ENCODE measurements at regions not wholly inside any gene's neighbourhood (a gene's known extent, or its start where the extent isn't known, plus 50 kb on each side); places are given as distances from the start of the nearest gene placed in this dataset.

- WGBS (ENCODE audit: insufficient coverage) = 89% methylated on average over 3 of the region's 3 CpGs
- peaks cover 0 to 4% (median 0%) of the 10 kb centered on the region in 3 donors for H3K27me3 Mint-ChIP-seq (ENCODE audit: low read depth in 3 of 3)
- H3K9me3 Mint-ChIP-seq = peaks cover 0 to 7% (median 2%) of the 10 kb centered on the region in 7 donors
These were observed 579.5 kb downstream of the EPHB1 start for GRCh38 chr3:135374571-135374970.

GRCh38 chr3:135382188-135382587, 583.3 kb upstream of the PPP2R3A start:
- Mint-ChIP-seq H3K4me1 (no peaks in the 10 kb centered on the region), H3K36me3 (no peaks in the 10 kb centered on the region), H3K4me3 (no peak overlapping the region), H3K9me3 (peaks cover 0 to 8% (median 2%) of the 10 kb centered on the region in 7 donors), H3K27ac (no peak overlapping the region), H3K27me3 (ENCODE audit: low read depth in 3 of 3) (peaks cover 0 to 2% (median 0%) of the 10 kb centered on the region in 3 donors)
- intact Hi-C loops (cut with micrococcal nuclease) = no loop called here
- no CpG with 5 or more reads among the region's 3 CpGs for WGBS (ENCODE audit: insufficient coverage)
- Histone ChIP-seq H2AFZ (ENCODE audit: insufficient read depth, low read depth, low read length, poor library complexity, severe bottlenecking) (no peak overlapping the region), H4K20me1 (ENCODE audit: insufficient read depth, low read length) (no peaks in the 10 kb centered on the region), H3K27me3 (ENCODE audit: control insufficient read depth in 2 of 2, insufficient read depth in 2 of 2, low read length in 2 of 2) (no peaks in the 10 kb centered on the region), H3K79me2 (ENCODE audit: insufficient read depth, low read length) (no peaks in the 10 kb centered on the region), H3K36me3 (replicated peaks in 1 of 2; ENCODE audit: control insufficient read depth in 1 of 2, insufficient read depth in 2 of 2, low read length in 2 of 2) (no peaks in the 10 kb centered on the region), H3K9ac (ENCODE audit: insufficient read depth, low read length, poor library complexity, severe bottlenecking) (no peak overlapping the region), H3K4me1 (ENCODE audit: control insufficient read depth in 1 of 2, insufficient read depth in 2 of 2, low read length in 2 of 2) (no peaks in the 10 kb centered on the region), H3K4me3 (replicated peaks in 1 of 3; ENCODE audit: low read depth in 2 of 3, low read length in 3 of 3) (no peak overlapping the region), H3K4me2 (replicated peaks; ENCODE audit: extremely low read depth, low read length, poor library complexity, severe bottlenecking) (no peak overlapping the region), H3K27ac (ENCODE audit: low read depth in 1 of 2, low read length in 2 of 2) (no peak overlapping the region), H3K9me3 (replicated peaks in 1 of 2; ENCODE audit: control insufficient read depth in 1 of 2, insufficient read depth in 1 of 2, low read length in 2 of 2) (no peaks in the 10 kb centered on the region)
- TF ChIP-seq, protein P1, sequence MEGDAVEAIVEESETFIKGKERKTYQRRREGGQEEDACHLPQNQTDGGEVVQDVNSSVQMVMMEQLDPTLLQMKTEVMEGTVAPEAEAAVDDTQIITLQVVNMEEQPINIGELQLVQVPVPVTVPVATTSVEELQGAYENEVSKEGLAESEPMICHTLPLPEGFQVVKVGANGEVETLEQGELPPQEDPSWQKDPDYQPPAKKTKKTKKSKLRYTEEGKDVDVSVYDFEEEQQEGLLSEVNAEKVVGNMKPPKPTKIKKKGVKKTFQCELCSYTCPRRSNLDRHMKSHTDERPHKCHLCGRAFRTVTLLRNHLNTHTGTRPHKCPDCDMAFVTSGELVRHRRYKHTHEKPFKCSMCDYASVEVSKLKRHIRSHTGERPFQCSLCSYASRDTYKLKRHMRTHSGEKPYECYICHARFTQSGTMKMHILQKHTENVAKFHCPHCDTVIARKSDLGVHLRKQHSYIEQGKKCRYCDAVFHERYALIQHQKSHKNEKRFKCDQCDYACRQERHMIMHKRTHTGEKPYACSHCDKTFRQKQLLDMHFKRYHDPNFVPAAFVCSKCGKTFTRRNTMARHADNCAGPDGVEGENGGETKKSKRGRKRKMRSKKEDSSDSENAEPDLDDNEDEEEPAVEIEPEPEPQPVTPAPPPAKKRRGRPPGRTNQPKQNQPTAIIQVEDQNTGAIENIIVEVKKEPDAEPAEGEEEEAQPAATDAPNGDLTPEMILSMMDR (IDR thresholded peaks at IDR 0.05) = no peak
- DNase-seq = no peak

More at GRCh38 chr3:135374571-135374970, 579.5 kb downstream of the EPHB1 start:
- H3K79me2 ChIP-seq (ENCODE audit: insufficient read depth, low read length) = no peaks in the 10 kb centered on the region
- no peaks in the 10 kb centered on the region for H3K9me3 ChIP-seq (replicated peaks in 1 of 2; ENCODE audit: control insufficient read depth in 1 of 2, insufficient read depth in 1 of 2, low read length in 2 of 2)
- H3K36me3 ChIP-seq (replicated peaks in 1 of 2; ENCODE audit: control insufficient read depth in 1 of 2, insufficient read depth in 2 of 2, low read length in 2 of 2) = no peaks in the 10 kb centered on the region
- no peak overlapping the region for H3K4me3 ChIP-seq (replicated peaks in 1 of 3; ENCODE audit: low read depth in 2 of 3, low read length in 3 of 3)
- no peak overlapping the region for H3K4me3 Mint-ChIP-seq
- no peak overlapping the region for H3K4me2 ChIP-seq (replicated peaks; ENCODE audit: extremely low read depth, low read length, poor library complexity, severe bottlenecking)
- H2AFZ ChIP-seq (ENCODE audit: insufficient read depth, low read depth, low read length, poor library complexity, severe bottlenecking) = no peak overlapping the region
- H3K27ac ChIP-seq (ENCODE audit: low read depth in 1 of 2, low read length in 2 of 2) = no peak overlapping the region
- H3K4me1 ChIP-seq (ENCODE audit: control insufficient read depth in 1 of 2, insufficient read depth in 2 of 2, low read length in 2 of 2) = no peaks in the 10 kb centered on the region
- no peaks in the 10 kb centered on the region for H4K20me1 ChIP-seq (ENCODE audit: insufficient read depth, low read length)
- TF ChIP-seq, protein P1 (IDR thresholded peaks at IDR 0.05) = no peak
- H3K27me3 ChIP-seq (ENCODE audit: control insufficient read depth in 2 of 2, insufficient read depth in 2 of 2, low read length in 2 of 2) = no peaks in the 10 kb centered on the region
- DNase-seq = no peak
- H3K36me3 Mint-ChIP-seq = no peaks in the 10 kb centered on the region
- no peaks in the 10 kb centered on the region for H3K4me1 Mint-ChIP-seq
- intact Hi-C loops (cut with micrococcal nuclease) = no loop called here
- no peak overlapping the region for H3K9ac ChIP-seq (ENCODE audit: insufficient read depth, low read length, poor library complexity, severe bottlenecking)
- H3K27ac Mint-ChIP-seq = no peak overlapping the region
